ENCODE measurements at regions not wholly inside any gene's neighbourhood (a gene's known extent, or its start where the extent isn't known, plus 50 kb on each side); places are given as distances from the start of the nearest gene placed in this dataset.
"Not testable (repeated sequence)": the region's sequence is repeated elsewhere in the genome, so short reads cannot be mapped to it uniquely, and the experiment has no call there.

GRCh38 chr7:115582956-115583355, 447.6 kb downstream of the TFEC start:
- no peak for ATAC-seq (ENCODE audit: low FRiP score)
- TF ChIP-seq CTCF (IDR thresholded peaks at IDR 0.05): no peak
- DNase-seq (ENCODE audit: low spot score): no peak

GRCh38 chr7:115578576-115578975, 452.0 kb downstream of the TFEC start:
- DNase-seq (ENCODE audit: low spot score) (no peak), ATAC-seq (ENCODE audit: low FRiP score) (no peak)
- no peak for TF ChIP-seq CTCF (IDR thresholded peaks at IDR 0.05)

GRCh38 chr7:115574681-115575291, 455.8 kb downstream of the TFEC start:
- DNase-seq (ENCODE audit: low spot score): no peak
- no peak for TF ChIP-seq CTCF (IDR thresholded peaks at IDR 0.05)
- ATAC-seq (ENCODE audit: low FRiP score): no peak

- no peak for TF ChIP-seq CTCF (IDR thresholded peaks at IDR 0.05)
- no peak for ATAC-seq (ENCODE audit: low FRiP score)
- DNase-seq (ENCODE audit: low spot score): no peak
Measured at GRCh38 chr7:115572111-115572510, 458.5 kb downstream of the TFEC start.

- TF ChIP-seq CTCF (IDR thresholded peaks at IDR 0.05): no peak
- ATAC-seq (ENCODE audit: low FRiP score): no peak
- DNase-seq (ENCODE audit: low spot score): no peak
Measured at GRCh38 chr7:115561335-115562110, 469.0 kb downstream of the TFEC start.

- TF ChIP-seq CTCF (IDR thresholded peaks at IDR 0.05): no peak
- ATAC-seq (ENCODE audit: low FRiP score): no peak
- DNase-seq (ENCODE audit: low spot score): no peak
Measured at GRCh38 chr7:115559877-115560276, 470.7 kb downstream of the TFEC start.

GRCh38 chr7:115558161-115558560, 472.4 kb downstream of the TFEC start:
- ATAC-seq (ENCODE audit: low FRiP score) (no peak), DNase-seq (ENCODE audit: low spot score) (no peak)
- no peak for TF ChIP-seq CTCF (IDR thresholded peaks at IDR 0.05)

GRCh38 chr7:115557296-115557695, 473.3 kb downstream of the TFEC start:
- not testable (repeated sequence) for ATAC-seq (ENCODE audit: low FRiP score); DNase-seq (ENCODE audit: low spot score)

Measured in omental fat pad (tissue), 3 donors.